ENCODE measurements at regions not wholly inside any gene's neighbourhood (a gene's known extent, or its start where the extent isn't known, plus 50 kb on each side); places are given as distances from the start of the nearest gene placed in this dataset.

DNA sequence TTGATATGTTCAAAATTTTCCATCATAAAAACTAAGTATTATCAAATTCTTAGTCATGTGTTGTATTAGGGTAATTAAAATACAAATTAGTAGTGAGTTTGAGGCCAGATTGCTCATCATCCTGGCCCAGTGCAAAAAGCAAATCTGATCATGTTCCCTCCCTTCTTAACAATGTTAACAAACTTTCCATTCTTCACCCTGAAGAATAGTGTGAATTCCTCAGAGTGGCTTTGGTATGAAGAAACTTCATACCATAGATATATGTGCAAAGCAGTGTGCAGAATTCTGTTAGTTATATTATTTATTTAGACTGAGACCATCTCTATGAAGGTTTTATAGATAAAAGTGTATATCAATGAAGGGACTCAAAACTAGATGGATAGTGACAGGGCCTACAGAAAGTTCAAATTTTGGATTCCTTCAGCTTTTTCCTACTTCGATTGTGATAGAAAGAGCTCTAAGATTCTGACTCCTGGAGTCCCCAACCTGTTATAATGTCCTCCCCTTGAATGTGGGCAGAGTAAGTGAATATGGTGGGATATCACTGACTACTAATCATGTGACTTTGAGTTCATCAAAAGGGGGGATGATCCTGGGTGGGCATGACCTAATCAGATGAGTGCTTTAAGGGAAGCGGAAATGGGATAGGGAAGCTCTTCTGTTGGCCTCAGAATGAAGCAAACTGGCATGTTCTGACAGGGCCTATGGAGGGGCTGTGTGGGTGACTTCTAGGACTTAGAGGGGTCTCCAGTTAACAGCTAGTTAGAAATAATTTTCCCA is 271.4 kb downstream of the BTG1 start:
- DNase-seq (ENCODE audit: low read depth): peak; percentile 67
- TF ChIP-seq, protein P1, sequence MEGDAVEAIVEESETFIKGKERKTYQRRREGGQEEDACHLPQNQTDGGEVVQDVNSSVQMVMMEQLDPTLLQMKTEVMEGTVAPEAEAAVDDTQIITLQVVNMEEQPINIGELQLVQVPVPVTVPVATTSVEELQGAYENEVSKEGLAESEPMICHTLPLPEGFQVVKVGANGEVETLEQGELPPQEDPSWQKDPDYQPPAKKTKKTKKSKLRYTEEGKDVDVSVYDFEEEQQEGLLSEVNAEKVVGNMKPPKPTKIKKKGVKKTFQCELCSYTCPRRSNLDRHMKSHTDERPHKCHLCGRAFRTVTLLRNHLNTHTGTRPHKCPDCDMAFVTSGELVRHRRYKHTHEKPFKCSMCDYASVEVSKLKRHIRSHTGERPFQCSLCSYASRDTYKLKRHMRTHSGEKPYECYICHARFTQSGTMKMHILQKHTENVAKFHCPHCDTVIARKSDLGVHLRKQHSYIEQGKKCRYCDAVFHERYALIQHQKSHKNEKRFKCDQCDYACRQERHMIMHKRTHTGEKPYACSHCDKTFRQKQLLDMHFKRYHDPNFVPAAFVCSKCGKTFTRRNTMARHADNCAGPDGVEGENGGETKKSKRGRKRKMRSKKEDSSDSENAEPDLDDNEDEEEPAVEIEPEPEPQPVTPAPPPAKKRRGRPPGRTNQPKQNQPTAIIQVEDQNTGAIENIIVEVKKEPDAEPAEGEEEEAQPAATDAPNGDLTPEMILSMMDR (conservative IDR thresholded peaks at IDR 0.05; ENCODE audit: low read depth, low read length): no peak
- H3K4me3 ChIP-seq (ENCODE audit: low read depth, low read length): no peak overlapping the region

DNA sequence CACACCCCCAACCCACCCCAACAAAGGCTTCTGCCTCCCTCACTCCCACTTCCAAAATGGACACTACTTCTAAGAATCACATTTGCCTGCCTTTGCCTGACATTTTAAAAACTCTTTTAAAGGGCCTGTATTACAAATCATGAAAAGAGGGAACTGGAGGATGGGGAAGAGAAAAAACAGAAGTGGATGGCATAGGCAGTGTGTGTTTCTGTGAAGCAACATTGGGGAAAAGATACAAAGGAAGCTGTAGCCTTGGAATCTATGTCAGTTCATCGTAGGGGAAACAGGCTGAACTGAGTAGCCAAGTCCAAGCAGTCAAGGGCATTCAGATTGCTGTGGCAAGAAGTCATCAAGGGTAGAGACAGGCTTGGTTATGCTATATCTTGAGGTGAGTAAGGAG is 273.9 kb downstream of the BTG1 start:
- DNase-seq (ENCODE audit: low read depth): no peak
- TF ChIP-seq, protein P1 (conservative IDR thresholded peaks at IDR 0.05; ENCODE audit: low read depth, low read length): no peak

DNA sequence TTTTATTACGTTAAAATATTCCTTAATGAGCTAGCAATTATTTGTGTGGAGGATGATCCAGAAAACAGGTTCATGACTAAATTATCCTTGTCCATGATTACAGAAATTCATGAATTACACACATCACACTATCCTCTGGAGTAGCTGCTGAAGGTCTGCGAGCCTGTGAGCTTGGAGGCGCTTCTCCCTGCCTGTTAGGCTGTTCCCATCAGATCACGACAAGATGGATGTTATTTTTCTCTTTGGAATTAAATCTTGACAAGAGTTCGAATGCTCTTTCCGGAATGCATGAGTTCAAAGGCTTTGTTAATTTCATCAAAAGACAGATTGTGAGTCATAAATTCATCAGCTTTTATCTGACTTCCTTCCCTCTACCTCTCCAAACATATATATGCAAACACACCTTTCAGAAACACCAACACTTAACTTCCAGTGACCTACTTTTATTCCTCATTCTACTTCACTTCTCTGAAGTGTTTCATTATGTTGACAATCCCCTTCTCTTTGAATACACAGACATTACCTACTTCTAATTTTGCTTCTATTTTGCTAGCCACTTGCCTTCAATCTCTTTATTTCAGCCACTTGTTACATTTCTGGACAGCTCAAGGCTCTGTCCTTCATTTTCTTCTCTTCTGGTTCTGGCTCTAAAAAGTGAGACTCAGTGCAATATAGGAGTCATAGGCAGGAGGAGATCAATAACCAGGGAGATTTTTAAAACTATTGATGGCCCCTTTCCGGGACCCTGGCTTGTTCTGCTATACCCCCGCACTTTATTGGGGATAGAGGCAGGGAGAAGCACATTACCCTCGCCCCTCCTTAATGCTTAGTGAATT is 274.6 kb downstream of the BTG1 start:
- DNase-seq (ENCODE audit: low read depth): no peak
- TF ChIP-seq, protein P1 (conservative IDR thresholded peaks at IDR 0.05; ENCODE audit: low read depth, low read length): no peak
- no peak overlapping the region for H3K4me3 ChIP-seq (ENCODE audit: low read depth, low read length)

More for the DNA sequence above, 273.9 kb downstream of the BTG1 start:
- no peak overlapping the region for H3K4me3 ChIP-seq (ENCODE audit: low read depth, low read length)

DNA sequence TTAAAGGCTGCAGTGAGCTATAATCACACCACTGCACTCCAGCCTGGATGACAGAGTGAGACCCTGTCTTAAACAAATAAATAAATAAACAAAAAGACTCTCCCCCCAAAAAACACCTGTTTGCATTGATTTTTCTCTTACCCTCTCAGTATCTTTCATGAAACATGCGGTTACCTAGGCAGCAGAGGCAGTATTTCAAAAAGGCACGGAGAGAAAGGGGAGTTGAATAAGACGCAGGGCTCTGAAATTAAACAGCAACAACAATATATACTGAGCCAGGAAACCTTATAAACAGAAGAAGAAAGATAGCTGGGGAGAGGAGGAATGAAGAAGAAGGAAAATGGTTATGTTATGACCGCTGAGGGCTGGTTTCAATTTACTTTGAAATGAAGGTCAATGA is 277.6 kb downstream of the BTG1 start:
- no peak overlapping the region for H3K4me3 ChIP-seq (ENCODE audit: low read depth, low read length)
- DNase-seq (ENCODE audit: low read depth): no peak
- TF ChIP-seq, protein P1 (conservative IDR thresholded peaks at IDR 0.05; ENCODE audit: low read depth, low read length): no peak

DNA sequence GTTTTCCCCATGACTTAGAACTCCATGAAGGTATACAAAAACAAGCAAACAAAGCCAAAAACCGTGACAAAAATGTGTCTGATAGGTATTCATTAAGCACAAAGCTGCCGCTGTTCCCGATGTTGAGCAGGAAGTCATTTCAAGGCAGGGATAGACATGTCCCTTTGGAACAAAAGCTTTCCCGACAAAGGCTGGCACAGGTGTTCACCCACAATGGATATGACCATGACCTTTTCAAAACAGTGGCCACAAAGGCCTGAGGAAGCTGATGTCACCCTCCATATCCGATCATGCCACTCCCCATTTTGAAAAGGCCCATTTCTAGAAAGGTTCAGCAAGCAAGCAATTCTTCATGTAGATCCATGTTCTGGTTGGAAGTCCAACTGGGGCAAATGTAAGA is 279.1 kb downstream of the BTG1 start:
- TF ChIP-seq, protein P1 (conservative IDR thresholded peaks at IDR 0.05; ENCODE audit: low read depth, low read length): no peak
- no peak for DNase-seq (ENCODE audit: low read depth)

DNA sequence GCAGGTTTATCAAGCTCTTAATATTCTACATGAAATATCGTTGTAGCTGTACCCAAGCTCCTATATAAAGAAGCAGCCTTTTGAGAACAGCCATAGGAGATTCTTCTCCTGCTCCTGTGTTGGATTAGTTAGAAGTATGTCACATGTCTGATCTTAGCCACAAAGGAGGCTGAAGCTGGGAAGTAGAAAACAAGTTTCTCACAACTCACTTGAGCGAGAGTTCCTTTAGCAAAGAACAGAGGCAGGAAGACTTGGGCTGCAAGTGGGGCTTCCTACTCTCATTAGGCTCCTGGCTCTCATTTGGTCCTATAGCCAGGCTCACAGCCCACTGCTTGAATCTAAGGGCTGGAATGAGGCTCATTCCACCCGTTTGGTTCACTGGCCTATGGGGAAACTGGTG is 281.9 kb downstream of the BTG1 start:
- DNase-seq (ENCODE audit: low read depth): no peak

More for the DNA sequence above, 279.1 kb downstream of the BTG1 start:
- no peak overlapping the region for H3K4me3 ChIP-seq (ENCODE audit: low read depth, low read length)

More for the DNA sequence above, 281.9 kb downstream of the BTG1 start:
- TF ChIP-seq, protein P1 (conservative IDR thresholded peaks at IDR 0.05; ENCODE audit: low read depth, low read length): no peak
- no peak overlapping the region for H3K4me3 ChIP-seq (ENCODE audit: low read depth, low read length)

Measured in choroid plexus epithelial cell (primary cell).